Endothelial cell of umbilical vein (primary cell): ENCODE measurements at regions not wholly inside any gene's neighbourhood (a gene's known extent, or its start where the extent isn't known, plus 50 kb on each side); places are given as distances from the start of the nearest gene placed in this dataset.

Experiments used
- BruUV-seq: library from RNA; stranded (reverse); fragments of 400-500 nt; replicated peaks from 2 replicates; lab custom pipeline; 2021; lab: Mats Ljungman, UMichigan
- CTCF ChIA-PET: fragments of 300-600, 350-600 bp; sonication (Branson Sonifier 250); formaldehyde crosslinking; loops from one replicate; lab custom pipeline; 2021; ENCODE audit warnings: antibody characterized with exemption, inconsistent platforms; lab: Charles Lee
- POLR2A ChIA-PET: fragments of 300-600, 350-600 bp; sonication (Branson Sonifier 250); formaldehyde crosslinking; loops from one replicate; lab custom pipeline; 2021; ENCODE audit warnings: antibody characterized with exemption, inconsistent platforms; lab: Charles Lee
- DNase-seq: peaks from one replicate; pipeline ENCODE4 v3.0.0-alpha.2; 2011; ENCODE audit warnings: low read depth, low spot score
- FAIRE-seq: peaks from 2 replicates; lab custom pipeline; 2011; peaks lifted over from hg19 to GRCh38; lab: Jason Lieb, UNC
- H2AFZ ChIP-seq: 2 replicates; pipeline ENCODE4 v1.6.0; 2012; ENCODE audit warnings: low read depth, low read length, control low read depth, inconsistent platforms
- H3K27ac ChIP-seq: 2 replicates; pipeline ENCODE4 v1.5.1; 2011; ENCODE audit warnings: low read depth, mild to moderate bottlenecking, control low read depth, low read length, moderate library complexity; ENCODE audit not compliant: insufficient read depth
- H3K27me3 ChIP-seq, 2 experiments: 2 replicates each; pipeline versions ENCODE4 v1.6.0 to v1.6.1; 2011; ENCODE audit warnings: low read length in 2 of 2, mixed read lengths in 1 of 2; ENCODE audit not compliant: control insufficient read depth in 2 of 2, insufficient read depth in 2 of 2
- H3K36me3 ChIP-seq, 2 experiments: 2 replicates in 1 of 2; 3 replicates in 1 of 2; pipeline ENCODE4 v1.5.1; 2011; ENCODE audit warnings: low read length in 2 of 2, mild to moderate bottlenecking in 1 of 2, moderate library complexity in 1 of 2; ENCODE audit not compliant: control insufficient read depth in 2 of 2, insufficient read depth in 2 of 2; ENCODE audit errors: extremely low read depth in 1 of 2
- H3K4me1 ChIP-seq: 3 replicates; pipeline ENCODE4 v1.5.1; 2011; ENCODE audit warnings: mild to moderate bottlenecking, low read length; ENCODE audit not compliant: control insufficient read depth, insufficient read depth; ENCODE audit errors: extremely low read depth
- H3K4me2 ChIP-seq: 2 replicates; pipeline ENCODE4 v1.6.1; 2011; ENCODE audit warnings: low read length, control low read depth, mixed read lengths; ENCODE audit not compliant: insufficient read depth
- H3K4me3 ChIP-seq, 3 experiments: fragments of 200-600 bp in 1 of 3; sonication (generic), shearing (Covaris generic) in 1 of 3; replicated peaks in 1 of 3; 2 replicates each; pipeline ENCODE4 v1.5.1; 2011 to 2016; ENCODE audit warnings: control low read depth in 3 of 3, low read length in 3 of 3, mild to moderate bottlenecking in 2 of 3, inconsistent platforms in 1 of 3, low read depth in 1 of 3, moderate library complexity in 1 of 3; ENCODE audit not compliant: insufficient read depth in 1 of 3
- H3K79me2 ChIP-seq: 2 replicates; pipeline ENCODE4 v1.6.0; 2012; ENCODE audit warnings: low read length, inconsistent platforms; ENCODE audit not compliant: control insufficient read depth, insufficient read depth
- H3K9ac ChIP-seq: replicated peaks from 2 replicates; pipeline ENCODE3; 2011; ENCODE audit warnings: low read length, control low read depth; ENCODE audit not compliant: insufficient read depth; ENCODE audit errors: extremely low read depth
- H3K9me1 ChIP-seq: replicated peaks from 3 replicates; pipeline ENCODE4 v1.6.0; 2011; ENCODE audit warnings: mild to moderate bottlenecking, low read length; ENCODE audit not compliant: control insufficient read depth, insufficient read depth; ENCODE audit errors: extremely low read depth
- H3K9me3 ChIP-seq: replicated peaks from 2 replicates; pipeline ENCODE4 v1.5.1; 2012; ENCODE audit warnings: low read length, inconsistent platforms; ENCODE audit not compliant: control insufficient read depth, insufficient read depth
- H4K20me1 ChIP-seq: replicated peaks from 2 replicates; pipeline ENCODE3; 2011; ENCODE audit warnings: mild to moderate bottlenecking, low read length; ENCODE audit not compliant: control insufficient read depth, insufficient read depth; ENCODE audit errors: extremely low read depth
- CTCF ChIP-seq, 2 donors: IDR thresholded peaks; 1 replicate in 1 of 2; 2 replicates in 1 of 2; pipeline ENCODE4 v1.5.1; 2011; ENCODE audit warnings: low read length in 2 of 2, mild to moderate bottlenecking in 2 of 2, moderate library complexity in 2 of 2, control low read depth in 1 of 2, inconsistent platforms in 1 of 2, low read depth in 1 of 2; ENCODE audit not compliant: insufficient read depth in 1 of 2; ENCODE audit errors: extremely low read depth in 1 of 2
- EZH2 ChIP-seq: IDR thresholded peaks from 2 replicates; pipeline ENCODE4 v1.6.1; 2012; ENCODE audit warnings: borderline replicate concordance, low read depth, mild to moderate bottlenecking, moderate library complexity, low read length, inconsistent platforms; ENCODE audit not compliant: severe bottlenecking
- FOS ChIP-seq: IDR thresholded peaks from 2 replicates; pipeline ENCODE4 v1.6.1; 2011; ENCODE audit warnings: mild to moderate bottlenecking, low read length, moderate library complexity, borderline replicate concordance; ENCODE audit not compliant: insufficient read depth
- GATA2 ChIP-seq: IDR thresholded peaks from 2 replicates; pipeline ENCODE4 v1.7.0; 2011; ENCODE audit warnings: low read depth, mild to moderate bottlenecking, moderate library complexity, mixed read lengths, low read length; ENCODE audit not compliant: insufficient read length, insufficient read depth
- JUN ChIP-seq: IDR thresholded peaks from 2 replicates; pipeline ENCODE4 v1.6.1; 2011; ENCODE audit warnings: borderline replicate concordance, low read depth; ENCODE audit not compliant: insufficient read length, insufficient read depth
- MAX ChIP-seq: IDR thresholded peaks from 2 replicates; pipeline ENCODE4 v1.6.1; 2011; ENCODE audit not compliant: insufficient read depth, insufficient read length
- MYC ChIP-seq: IDR thresholded peaks from one replicate; pipeline ENCODE4 v1.6.1; 2011; ENCODE audit warnings: mild to moderate bottlenecking, low read depth, low read length
- POLR2A ChIP-seq: IDR thresholded peaks from 2 replicates; pipeline ENCODE4 v1.6.1; 2012; ENCODE audit warnings: low read depth, mild to moderate bottlenecking, control low read depth, low read length
- POLR2AphosphoS5 ChIP-seq: IDR thresholded peaks from 2 replicates; pipeline ENCODE4 v1.6.1; 2012; ENCODE audit warnings: low read depth, mild to moderate bottlenecking, control low read depth, low read length, moderate library complexity; ENCODE audit not compliant: insufficient read depth
- dilution Hi-C: fragments of 300-500 bp; cut with MboI; formaldehyde crosslinking; loops from one replicate; pipeline ENCODE4 v1.15.0; 2019; ENCODE audit warnings: low sequenced_read_pairs; ENCODE audit not compliant: extremely low pct_ligation_motif_present
- intact Hi-C: fragments of 100-400 bp; cut with micrococcal nuclease; formaldehyde crosslinking; loops from one replicate; pipeline ENCODE4 v1.10.0; 2022

GRCh38 chr2:167692936-167693335 is 554.5 kb downstream of the STK39 start:
- ChIA-PET CTCF (no interaction called here), POLR2A (interaction anchor here (0.6 kb wide), 1 partner anchor 36 kb away, joined by 3 read pairs; no protein-coding TSS in a partner anchor)
- dilution Hi-C loops, result no loop called here
- H3K79me2 ChIP-seq, result no peaks in the 10 kb centered on the region
- no peak overlapping the region for H3K4me2 ChIP-seq
- FAIRE-seq (no peak), DNase-seq (no peak)
- intact Hi-C loops, result no loop called here
- no peaks in the 10 kb centered on the region for H3K9me3 ChIP-seq
- no peaks in the 10 kb centered on the region for H3K4me1 ChIP-seq
- no peaks in the 10 kb centered on the region for H3K27me3 ChIP-seq
- H3K27ac ChIP-seq, result no peak overlapping the region
- no peaks in the 10 kb centered on the region for H3K36me3 ChIP-seq
- H3K9ac ChIP-seq, result no peak overlapping the region
- no peak for TF ChIP-seq MAX
- no peak for TF ChIP-seq POLR2AphosphoS5
- no peak for TF ChIP-seq POLR2A
- no peak overlapping the region for H3K4me3 ChIP-seq
- H3K9me1 ChIP-seq, result no peaks in the 10 kb centered on the region
- no peaks in the 10 kb centered on the region for H4K20me1 ChIP-seq
- H2AFZ ChIP-seq, result no peak overlapping the region
- BruUV-seq, result no TSS peak

- Histone ChIP-seq H3K4me2 (no peak overlapping the region), H3K4me3 (no peak overlapping the region), H3K9ac (no peak overlapping the region), H3K9me1 (no peaks in the 10 kb centered on the region), H3K27ac (no peak overlapping the region), H3K27me3 (no peaks in the 10 kb centered on the region), H3K79me2 (no peaks in the 10 kb centered on the region), H2AFZ (no peak overlapping the region), H3K4me1 (no peaks in the 10 kb centered on the region), H3K36me3 (no peaks in the 10 kb centered on the region), H3K9me3 (no peaks in the 10 kb centered on the region), H4K20me1 (no peaks in the 10 kb centered on the region)
- ChIA-PET POLR2A (no interaction called here), CTCF (no interaction called here)
- intact Hi-C loops, result no loop called here
- no peak for DNase-seq
- no TSS peak for BruUV-seq
- no peak for FAIRE-seq
- no peak for TF ChIP-seq MYC
- no peak for TF ChIP-seq GATA2
- TF ChIP-seq MAX, result no peak
- TF ChIP-seq POLR2A, result no peak
- TF ChIP-seq EZH2, result no peak
- no peak for TF ChIP-seq JUN
- TF ChIP-seq FOS, result no peak
- TF ChIP-seq CTCF (IDR thresholded peaks at IDR 0.05; ENCODE audit: extremely low read depth in 1 of 2, insufficient read depth in 1 of 2, low read depth in 1 of 2, low read length in 2 of 2), result no peak
- no peak for TF ChIP-seq POLR2AphosphoS5
- dilution Hi-C loops, result no loop called here
Observed at GRCh38 chr2:167692191-167692590, 555.2 kb downstream of the STK39 start.
